Activated CD8-positive, alpha-beta T cell treated with anti-CD3 and anti-CD28 coated beads, Interleukin-2, amount 10 ng/mL, durations not matched to agents 7 days and 5 days (primary cell): ENCODE measurements at regions not wholly inside any gene's neighbourhood (a gene's known extent, or its start where the extent isn't known, plus 50 kb on each side); places are given as distances from the start of the nearest gene placed in this dataset.

ENCODE experiments used
- ATAC-seq: fragments of 150-1000 bp; cut with Tn5 transposase; one replicate; pipeline ENCODE4 v1.10.0; 2021; ENCODE audit warnings: moderate library complexity
- CTCF ChIA-PET: fragments of 350-600 bp; sonication (Branson Sonifier 250); formaldehyde crosslinking; loops from one replicate; lab custom pipeline; 2021; ENCODE audit warnings: antibody characterized with exemption; lab: Charles Lee
- POLR2A ChIA-PET: fragments of 350-600 bp; sonication (Branson Sonifier 250); formaldehyde crosslinking; loops from one replicate; lab custom pipeline; 2021; ENCODE audit warnings: antibody characterized with exemption; lab: Charles Lee
- DNase-seq: peaks from one replicate; pipeline ENCODE4 v3.0.0-alpha.2; 2020
- H3K27ac Mint-ChIP-seq: one replicate; pipeline ENCODE4 v1.8.0; 2021; ENCODE audit warnings: mild to moderate bottlenecking, mixed read lengths
- H3K27me3 Mint-ChIP-seq: one replicate; pipeline ENCODE4 v1.8.0; 2021; ENCODE audit warnings: low read depth, mixed read lengths
- H3K36me3 Mint-ChIP-seq: one replicate; pipeline ENCODE4 v1.8.0; 2021; ENCODE audit warnings: low read depth, mixed read lengths
- H3K4me1 Mint-ChIP-seq: one replicate; pipeline ENCODE4 v1.8.0; 2021; ENCODE audit warnings: low read depth, mixed read lengths
- H3K4me3 Mint-ChIP-seq: one replicate; pipeline ENCODE4 v1.8.0; 2021; ENCODE audit warnings: mild to moderate bottlenecking, mixed read lengths
- H3K9me3 Mint-ChIP-seq: one replicate; pipeline ENCODE4 v1.8.0; 2022; ENCODE audit warnings: mixed read lengths; ENCODE audit not compliant: insufficient read depth

GRCh38 chr2:128821010-128821409 is 502.3 kb upstream of the HS6ST1 start:
- no peaks in the 10 kb centered on the region for H3K9me3 Mint-ChIP-seq
- no peaks in the 10 kb centered on the region for H3K4me1 Mint-ChIP-seq
- no peak overlapping the region for H3K27ac Mint-ChIP-seq
- ATAC-seq: no peak
- H3K4me3 Mint-ChIP-seq: no peak overlapping the region
- H3K27me3 Mint-ChIP-seq: no peaks in the 10 kb centered on the region
- no peak for DNase-seq
- CTCF ChIA-PET: interaction anchor here (1.2 kb wide), 1 partner anchor 1102 kb away, joined by 3 read pairs; no protein-coding TSS in a partner anchor
- POLR2A ChIA-PET: no interaction called here
- H3K36me3 Mint-ChIP-seq: no peaks in the 10 kb centered on the region

- H3K27me3 Mint-ChIP-seq: peaks cover 2% of the 10 kb centered on the region
- H3K27ac Mint-ChIP-seq: no peak overlapping the region
- no peaks in the 10 kb centered on the region for H3K36me3 Mint-ChIP-seq
- CTCF ChIA-PET: no interaction called here
- no peak for ATAC-seq
- no peak overlapping the region for H3K4me3 Mint-ChIP-seq
- H3K4me1 Mint-ChIP-seq: no peaks in the 10 kb centered on the region
- DNase-seq: no peak
- POLR2A ChIA-PET: no interaction called here
- no peaks in the 10 kb centered on the region for H3K9me3 Mint-ChIP-seq
Measured at GRCh38 chr2:128832946-128833663, 514.4 kb upstream of the HS6ST1 start.

- Mint-ChIP-seq H3K36me3 (no peaks in the 10 kb centered on the region), H3K27me3 (peaks cover 2% of the 10 kb centered on the region), H3K27ac (no peak overlapping the region), H3K9me3 (no peaks in the 10 kb centered on the region), H3K4me3 (no peak overlapping the region), H3K4me1 (no peaks in the 10 kb centered on the region)
- DNase-seq (no peak), ATAC-seq (no peak)
- POLR2A ChIA-PET: no interaction called here
- CTCF ChIA-PET: no interaction called here
Measured at GRCh38 chr2:128833664-128834027, 515.0 kb upstream of the HS6ST1 start.

- POLR2A ChIA-PET: no interaction called here
- no peaks in the 10 kb centered on the region for H3K9me3 Mint-ChIP-seq
Measured at GRCh38 chr2:128834207-128834879, 515.7 kb upstream of the HS6ST1 start.

GRCh38 chr2:128834880-128835252 is 516.2 kb upstream of the HS6ST1 start:
- no peak for DNase-seq
- Mint-ChIP-seq H3K9me3 (no peaks in the 10 kb centered on the region), H3K4me1 (no peaks in the 10 kb centered on the region), H3K27ac (no peak overlapping the region), H3K27me3 (no peaks in the 10 kb centered on the region), H3K4me3 (no peak overlapping the region), H3K36me3 (no peaks in the 10 kb centered on the region)
- ATAC-seq: no peak
- POLR2A ChIA-PET: no interaction called here
- CTCF ChIA-PET: no interaction called here

More at GRCh38 chr2:128834207-128834879, 515.7 kb upstream of the HS6ST1 start:
- no peak overlapping the region for H3K4me3 Mint-ChIP-seq
- H3K4me1 Mint-ChIP-seq: no peaks in the 10 kb centered on the region
- ATAC-seq (no peak), DNase-seq (no peak)
- H3K27ac Mint-ChIP-seq: no peak overlapping the region
- no peaks in the 10 kb centered on the region for H3K36me3 Mint-ChIP-seq
- CTCF ChIA-PET: no interaction called here
- no peaks in the 10 kb centered on the region for H3K27me3 Mint-ChIP-seq

GRCh38 chr2:128835342-128835855 is 516.7 kb upstream of the HS6ST1 start:
- no peaks in the 10 kb centered on the region for H3K27me3 Mint-ChIP-seq
- CTCF ChIA-PET: no interaction called here

GRCh38 chr2:128835974-128836373 is 517.3 kb upstream of the HS6ST1 start:
- ATAC-seq: no peak
- H3K9me3 Mint-ChIP-seq: no peaks in the 10 kb centered on the region

More at GRCh38 chr2:128835342-128835855, 516.7 kb upstream of the HS6ST1 start:
- Mint-ChIP-seq H3K4me1 (no peaks in the 10 kb centered on the region), H3K36me3 (no peaks in the 10 kb centered on the region), H3K27ac (no peak overlapping the region), H3K4me3 (no peak overlapping the region), H3K9me3 (no peaks in the 10 kb centered on the region)
- POLR2A ChIA-PET: no interaction called here
- no peak for DNase-seq
- ATAC-seq: no peak

GRCh38 chr2:128836559-128837100 is 518.0 kb upstream of the HS6ST1 start:
- H3K27ac Mint-ChIP-seq: no peak overlapping the region
- ATAC-seq: no peak
- H3K27me3 Mint-ChIP-seq: peaks cover 2% of the 10 kb centered on the region

More at GRCh38 chr2:128835974-128836373, 517.3 kb upstream of the HS6ST1 start:
- Mint-ChIP-seq H3K27me3 (no peaks in the 10 kb centered on the region), H3K36me3 (no peaks in the 10 kb centered on the region), H3K27ac (no peak overlapping the region), H3K4me1 (no peaks in the 10 kb centered on the region), H3K4me3 (no peak overlapping the region)
- ChIA-PET CTCF (no interaction called here), POLR2A (no interaction called here)
- no peak for DNase-seq

GRCh38 chr2:128838244-128838643 is 519.6 kb upstream of the HS6ST1 start:
- DNase-seq (no peak), ATAC-seq (no peak)
- H3K9me3 Mint-ChIP-seq: no peaks in the 10 kb centered on the region
- ChIA-PET POLR2A (no interaction called here), CTCF (no interaction called here)
- H3K4me3 Mint-ChIP-seq: no peak overlapping the region
- no peak overlapping the region for H3K27ac Mint-ChIP-seq
- H3K27me3 Mint-ChIP-seq: peaks cover 2% of the 10 kb centered on the region
- no peaks in the 10 kb centered on the region for H3K4me1 Mint-ChIP-seq
- no peaks in the 10 kb centered on the region for H3K36me3 Mint-ChIP-seq

More at GRCh38 chr2:128836559-128837100, 518.0 kb upstream of the HS6ST1 start:
- POLR2A ChIA-PET: no interaction called here
- Mint-ChIP-seq H3K9me3 (no peaks in the 10 kb centered on the region), H3K4me3 (no peak overlapping the region), H3K36me3 (no peaks in the 10 kb centered on the region), H3K4me1 (no peaks in the 10 kb centered on the region)
- CTCF ChIA-PET: no interaction called here
- DNase-seq: no peak

GRCh38 chr2:128841803-128842202 is 523.1 kb upstream of the HS6ST1 start:
- CTCF ChIA-PET: no interaction called here

GRCh38 chr2:128867311-128867710 is 548.6 kb upstream of the HS6ST1 start:
- no peak overlapping the region for H3K4me3 Mint-ChIP-seq
- ChIA-PET CTCF (no interaction called here), POLR2A (no interaction called here)
- DNase-seq (no peak), ATAC-seq (no peak)
- no peaks in the 10 kb centered on the region for H3K36me3 Mint-ChIP-seq
- H3K27me3 Mint-ChIP-seq: no peaks in the 10 kb centered on the region
- H3K4me1 Mint-ChIP-seq: no peaks in the 10 kb centered on the region
- no peaks in the 10 kb centered on the region for H3K9me3 Mint-ChIP-seq
- H3K27ac Mint-ChIP-seq: no peak overlapping the region

More at GRCh38 chr2:128841803-128842202, 523.1 kb upstream of the HS6ST1 start:
- ATAC-seq: no peak
- peaks cover 2% of the 10 kb centered on the region for H3K27me3 Mint-ChIP-seq
- DNase-seq: no peak
- H3K27ac Mint-ChIP-seq: no peak overlapping the region
- H3K36me3 Mint-ChIP-seq: no peaks in the 10 kb centered on the region
- POLR2A ChIA-PET: no interaction called here
- H3K9me3 Mint-ChIP-seq: no peaks in the 10 kb centered on the region
- H3K4me1 Mint-ChIP-seq: no peaks in the 10 kb centered on the region
- H3K4me3 Mint-ChIP-seq: no peak overlapping the region

GRCh38 chr2:128867936-128868636 is 549.4 kb upstream of the HS6ST1 start:
- ChIA-PET CTCF (no interaction called here), POLR2A (no interaction called here)
- no peaks in the 10 kb centered on the region for H3K36me3 Mint-ChIP-seq
- no peaks in the 10 kb centered on the region for H3K27me3 Mint-ChIP-seq
- no peaks in the 10 kb centered on the region for H3K4me1 Mint-ChIP-seq
- H3K9me3 Mint-ChIP-seq: no peaks in the 10 kb centered on the region
- DNase-seq: no peak
- no peak for ATAC-seq
- no peak overlapping the region for H3K27ac Mint-ChIP-seq
- H3K4me3 Mint-ChIP-seq: no peak overlapping the region
